HG03521 (cell line): ENCODE measurements at regions not wholly inside any gene's neighbourhood (a gene's known extent, or its start where the extent isn't known, plus 50 kb on each side); places are given as distances from the start of the nearest gene placed in this dataset.
A peak's percentile ranks its signal among the peaks of the same experiment; 100 is the strongest.
"Not testable (repeated sequence)": the region's sequence is repeated elsewhere in the genome, so short reads cannot be mapped to it uniquely, and the experiment has no call there.

Experiments used
- ATAC-seq: cut with Tn5 transposase; IDR thresholded peaks from one replicate; pipeline ENCODE4 v1.9.1; 2021; ENCODE audit warnings: mild to moderate bottlenecking, moderate library complexity; ENCODE audit not compliant: unreplicated experiment

DNA sequence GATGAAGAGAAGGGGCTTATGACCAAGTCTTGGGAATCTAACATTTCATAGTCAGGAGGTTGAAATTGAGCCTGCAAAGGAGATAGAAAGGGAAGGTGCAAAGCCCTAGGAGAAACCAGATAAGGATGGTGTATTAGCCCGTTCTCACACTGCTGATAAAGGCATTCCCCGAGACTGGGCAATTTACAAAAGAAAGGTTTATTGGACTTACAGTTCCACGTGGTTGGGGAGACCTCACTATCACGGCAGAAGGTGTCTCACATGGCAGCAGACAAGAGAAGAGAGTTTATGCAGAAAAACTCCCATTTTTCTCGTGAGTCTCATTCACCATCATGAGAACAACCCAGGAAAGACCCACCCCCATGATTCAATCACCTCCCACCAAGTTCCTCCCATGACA is 129.5 kb upstream of the LNX1 start:
- ATAC-seq, result no peak

DNA sequence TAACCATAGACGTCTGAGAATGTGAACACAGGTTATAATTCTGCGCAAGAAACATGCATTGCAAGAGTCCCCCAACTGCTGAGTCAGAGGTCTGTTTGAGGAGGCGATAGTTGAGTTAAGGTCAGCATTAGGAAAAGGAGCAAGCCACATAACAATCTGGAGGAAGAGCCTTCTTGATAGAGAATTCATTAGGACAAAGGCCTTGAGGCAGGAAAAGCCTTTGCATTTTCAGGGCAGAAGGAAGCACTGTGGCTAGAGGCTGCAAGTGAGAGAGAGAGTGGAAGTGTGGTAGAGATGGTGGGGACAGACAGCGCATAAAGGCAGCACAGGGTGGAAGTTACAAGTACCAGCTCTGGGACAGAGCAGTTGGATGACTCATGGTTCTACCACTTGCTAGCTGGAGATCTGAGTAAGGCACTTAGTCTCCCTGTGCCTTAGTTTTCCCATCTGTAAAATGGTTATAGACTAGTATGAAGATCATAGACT is 125.8 kb upstream of the LNX1 start:
- ATAC-seq, result no peak

DNA sequence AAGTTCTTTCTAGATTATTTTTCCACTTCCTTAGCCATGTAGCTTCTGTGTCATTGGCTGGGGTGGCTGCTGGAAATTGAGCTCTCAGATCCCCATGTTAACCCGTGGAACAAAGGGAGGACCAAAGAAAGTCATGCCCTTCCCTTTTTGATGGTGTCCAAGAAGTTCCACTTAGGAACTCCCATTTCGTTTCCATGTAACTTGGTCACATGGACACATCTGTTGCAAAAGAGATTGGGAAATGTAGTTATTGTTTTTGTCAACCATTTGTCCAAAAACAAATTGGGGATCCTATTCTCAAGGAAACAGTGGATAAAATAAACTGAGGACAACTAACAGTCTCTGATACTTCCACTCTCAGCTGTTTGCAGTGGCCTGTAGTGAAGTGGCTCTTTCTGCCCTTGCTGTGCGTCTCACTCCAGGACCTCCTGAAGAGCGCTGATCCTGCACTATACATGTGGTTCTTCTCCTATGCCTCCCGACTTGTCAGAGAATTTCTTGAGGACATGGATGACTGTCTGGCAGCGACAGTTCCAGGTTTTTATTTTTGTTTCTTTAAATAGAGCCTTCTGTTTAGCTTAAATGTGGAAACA is 125.3 kb upstream of the LNX1 start:
- ATAC-seq, result no peak

DNA sequence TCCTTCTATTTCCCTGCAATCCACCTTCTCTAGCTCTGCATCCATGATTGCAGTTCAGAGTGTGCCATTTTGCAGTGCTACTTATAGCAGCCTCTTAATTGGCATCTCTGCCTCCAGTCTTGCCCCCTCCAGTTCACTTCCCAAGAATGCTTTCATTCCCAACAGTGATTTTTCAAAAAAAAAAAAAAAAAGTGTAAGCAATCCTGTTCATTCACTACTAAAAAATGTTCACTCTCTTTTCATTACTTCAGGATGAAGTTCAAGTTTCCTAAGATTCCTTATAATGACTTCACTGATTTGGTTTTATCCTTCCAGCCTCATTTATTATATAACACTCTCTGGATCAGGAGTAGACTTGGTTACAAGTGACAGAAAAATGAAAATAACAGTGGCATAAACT is 124.7 kb upstream of the LNX1 start:
- ATAC-seq, result no peak

DNA sequence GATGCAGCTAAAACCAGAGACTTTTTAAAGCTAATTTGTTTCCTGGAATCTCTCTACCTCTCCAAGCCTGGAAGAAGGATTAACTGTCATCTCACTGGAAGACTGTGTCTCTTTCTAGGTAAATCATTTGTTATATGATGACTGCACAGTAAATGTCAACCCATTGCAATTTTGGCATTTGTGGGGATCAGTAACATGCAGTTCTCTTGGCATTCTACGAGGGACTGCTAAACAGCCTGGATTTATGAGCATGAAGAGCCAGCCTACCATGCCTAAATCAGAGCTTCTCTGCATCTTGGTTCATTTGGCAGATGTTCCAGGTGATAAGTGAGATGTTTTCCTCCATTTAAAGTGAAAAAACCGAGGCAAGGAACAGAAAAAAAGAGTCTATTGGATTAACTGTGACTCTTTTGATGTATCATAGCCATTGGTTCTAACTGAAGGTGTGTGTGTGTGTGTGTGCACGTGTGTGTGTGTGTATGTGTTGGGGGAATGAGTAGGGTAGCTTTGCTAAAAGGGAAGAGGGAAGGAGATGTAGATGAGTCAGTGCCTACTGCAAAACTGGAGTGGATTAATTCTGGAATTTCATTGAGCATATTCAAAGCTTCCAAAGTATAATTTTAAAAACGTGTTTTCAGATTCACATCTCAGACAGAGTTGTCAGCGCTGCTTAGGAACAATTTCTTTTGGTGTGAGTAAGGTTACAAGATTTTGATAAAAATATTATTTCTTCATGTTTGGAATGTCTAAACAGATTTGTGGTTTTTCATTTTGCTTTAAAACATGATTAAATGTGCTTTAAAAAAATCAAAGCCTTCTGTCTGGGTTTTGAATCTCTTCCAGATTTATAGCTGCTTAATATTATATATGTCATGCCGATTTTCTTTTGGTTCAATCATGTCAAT is 123.2 kb upstream of the LNX1 start:
- ATAC-seq, result no peak

DNA sequence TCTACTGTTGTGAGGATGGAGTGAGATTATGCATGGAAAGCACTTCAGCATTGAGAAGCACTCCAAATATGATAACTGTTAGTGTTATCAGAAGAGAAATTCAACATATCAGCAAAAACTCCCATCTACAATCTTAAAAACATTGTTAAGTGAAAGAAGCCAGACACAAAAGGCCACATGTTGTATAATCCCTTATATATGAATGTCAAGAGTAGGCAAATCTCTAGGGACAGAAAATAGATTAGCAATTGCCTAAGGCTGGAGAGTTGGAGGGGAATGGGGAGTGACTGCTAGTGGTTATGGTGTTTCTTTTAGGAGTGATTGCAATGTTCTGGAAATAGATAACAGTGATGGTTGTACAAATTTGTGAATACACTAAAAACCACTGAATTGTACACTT is 122.5 kb upstream of the LNX1 start:
- no peak for ATAC-seq

DNA sequence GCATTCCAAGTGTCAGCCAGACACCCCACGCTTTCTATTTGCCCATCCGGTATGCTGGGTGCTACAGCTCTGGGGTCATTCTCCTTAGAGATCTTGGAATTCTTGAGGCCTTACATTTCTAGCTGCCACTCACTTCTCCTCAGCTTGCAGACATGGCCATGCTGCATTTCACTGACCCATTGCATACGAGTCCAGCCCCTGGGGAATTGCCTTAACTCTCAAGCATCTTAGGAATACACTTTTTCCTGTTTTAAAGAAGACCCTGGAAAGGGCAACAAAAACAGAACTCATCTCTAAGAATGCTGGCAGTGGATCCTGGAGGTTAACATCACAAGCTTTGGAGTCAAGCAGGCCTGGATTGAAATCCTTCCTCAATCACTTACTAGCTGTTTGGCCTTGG is 122.0 kb upstream of the LNX1 start:
- no peak for ATAC-seq

DNA sequence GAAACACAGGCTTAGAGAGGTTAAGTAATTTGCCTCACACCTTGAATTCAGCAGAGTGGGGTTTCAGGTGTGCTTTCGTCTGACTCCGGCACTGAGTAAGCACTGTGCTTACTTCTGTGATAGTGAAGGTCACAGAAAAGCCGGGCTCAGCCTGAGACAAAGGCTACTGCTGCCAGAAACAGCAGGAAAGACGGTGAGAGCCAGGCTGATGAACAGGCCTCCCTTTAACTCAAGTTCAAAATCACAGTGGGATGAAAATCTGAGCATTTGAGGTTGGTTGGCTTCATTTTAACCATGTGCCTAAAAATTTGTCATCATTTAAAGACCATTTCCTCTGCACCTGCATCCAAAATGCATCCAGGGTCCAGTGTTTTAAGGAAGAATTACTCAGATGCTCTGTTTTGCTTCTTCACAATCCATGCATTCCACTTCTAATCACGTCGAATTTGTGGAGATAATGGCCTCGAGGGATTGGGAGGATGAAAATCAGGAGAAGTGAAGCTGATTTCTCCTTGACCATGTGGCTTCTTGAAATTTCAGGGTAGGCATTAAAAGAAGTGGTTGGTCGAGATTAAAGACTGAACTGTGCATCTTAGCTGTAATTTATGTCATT is 121.2 kb upstream of the LNX1 start:
- ATAC-seq, result no peak

DNA sequence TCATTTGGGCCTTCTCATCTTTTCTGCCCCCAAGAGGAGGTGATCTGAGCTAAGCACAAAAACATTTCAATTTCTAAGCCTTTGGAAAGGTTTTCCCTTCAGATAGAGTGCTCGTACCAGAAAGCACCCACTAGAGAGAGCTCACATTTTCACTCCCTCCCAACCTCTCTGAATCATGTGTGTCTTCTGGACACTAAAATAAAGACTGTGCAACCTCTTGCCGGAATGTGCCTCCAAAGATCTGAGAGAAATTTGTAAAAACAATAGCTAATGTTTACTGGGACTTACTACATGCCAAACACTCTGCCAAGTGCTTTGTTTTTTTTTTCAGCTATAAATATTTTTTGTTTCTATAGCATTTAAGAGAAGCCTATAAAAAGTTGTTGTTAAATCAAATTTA is 120.6 kb upstream of the LNX1 start:
- ATAC-seq, result no peak

DNA sequence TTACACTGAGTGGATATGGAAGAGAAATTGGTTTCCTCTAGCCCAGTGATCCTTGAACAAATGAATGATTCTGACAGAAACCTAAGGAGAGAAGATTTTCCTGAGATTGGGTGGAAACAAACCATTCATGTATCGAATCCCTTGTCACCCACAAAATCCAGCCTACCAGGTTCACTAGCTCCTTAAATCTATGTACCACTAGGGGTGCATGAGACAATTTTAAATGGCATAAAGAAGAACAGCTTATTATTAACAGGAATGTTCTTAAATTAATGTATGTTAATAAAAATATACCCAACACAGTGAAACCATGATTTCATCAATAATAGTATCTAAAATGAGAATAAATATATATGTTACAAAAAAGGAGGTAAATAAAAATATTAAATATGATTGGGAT is 118.4 kb upstream of the LNX1 start:
- ATAC-seq, result no peak

DNA sequence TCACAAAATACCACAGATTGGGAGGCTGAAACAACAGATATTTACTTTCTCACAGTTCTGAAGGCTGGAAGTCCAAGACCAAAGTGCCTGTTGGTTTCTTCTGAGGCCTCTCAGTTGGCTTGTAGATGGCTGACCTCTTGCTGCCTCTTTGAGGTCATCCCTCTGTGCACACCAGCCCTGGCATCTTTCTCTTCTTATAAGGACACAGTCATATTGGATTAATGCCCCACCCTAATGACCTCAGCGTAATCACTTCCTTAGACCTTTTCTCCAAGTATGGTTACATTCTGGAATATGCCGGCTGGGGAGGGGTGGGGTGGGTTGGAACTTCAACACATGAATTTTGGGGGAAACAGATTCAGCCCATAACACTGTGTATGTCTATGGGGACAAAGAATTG is 116.2 kb upstream of the LNX1 start:
- ATAC-seq, result no peak

DNA sequence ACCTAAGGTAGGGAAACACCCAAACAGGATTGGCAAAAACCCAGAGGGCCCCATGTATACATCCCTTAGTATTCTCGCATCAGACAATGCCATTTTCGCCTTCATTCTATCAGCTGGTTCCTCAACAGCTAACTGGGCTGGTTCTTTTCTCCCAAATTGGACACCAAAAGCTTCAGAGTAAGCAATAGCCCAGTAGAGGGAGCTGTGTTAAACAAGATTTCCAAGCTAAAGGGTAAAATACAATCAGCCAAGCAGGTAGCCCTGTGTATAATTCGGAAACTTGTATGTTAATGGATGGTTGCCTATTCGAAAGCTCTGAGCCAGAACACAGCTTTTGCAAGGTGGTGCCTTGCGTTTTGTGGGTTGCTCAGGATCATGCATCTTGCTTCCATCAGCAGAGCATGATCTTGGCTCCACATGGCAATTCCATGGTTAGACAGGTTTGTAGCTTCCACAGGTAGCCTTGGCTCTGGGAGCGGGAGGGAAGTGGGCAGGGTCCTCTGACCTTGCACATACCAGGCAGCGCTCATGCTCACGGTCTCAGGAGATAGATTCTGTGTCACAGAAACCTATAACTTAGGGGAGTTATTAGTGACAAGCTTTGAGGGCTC is 115.2 kb upstream of the LNX1 start:
- ATAC-seq, result no peak

DNA sequence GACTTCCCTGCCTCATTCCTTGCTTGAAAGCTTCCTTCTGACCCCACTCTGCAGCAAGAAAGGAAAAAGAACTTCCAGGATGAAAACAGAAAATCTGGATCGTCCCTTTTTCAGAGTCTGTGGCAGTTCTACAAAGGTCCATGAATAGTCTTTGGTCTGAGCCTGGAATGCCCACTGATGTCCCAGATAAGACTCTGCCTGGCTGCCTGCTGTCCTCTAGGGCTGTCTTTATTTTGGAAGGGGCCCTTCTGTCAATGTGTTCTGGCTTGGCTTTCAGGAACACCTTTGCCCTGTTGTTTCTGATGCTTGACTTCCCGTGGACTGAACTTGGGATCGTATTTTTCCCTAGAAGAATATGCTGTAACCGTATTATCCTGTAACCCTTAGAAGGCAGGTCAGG is 114.7 kb upstream of the LNX1 start:
- no peak for ATAC-seq

DNA sequence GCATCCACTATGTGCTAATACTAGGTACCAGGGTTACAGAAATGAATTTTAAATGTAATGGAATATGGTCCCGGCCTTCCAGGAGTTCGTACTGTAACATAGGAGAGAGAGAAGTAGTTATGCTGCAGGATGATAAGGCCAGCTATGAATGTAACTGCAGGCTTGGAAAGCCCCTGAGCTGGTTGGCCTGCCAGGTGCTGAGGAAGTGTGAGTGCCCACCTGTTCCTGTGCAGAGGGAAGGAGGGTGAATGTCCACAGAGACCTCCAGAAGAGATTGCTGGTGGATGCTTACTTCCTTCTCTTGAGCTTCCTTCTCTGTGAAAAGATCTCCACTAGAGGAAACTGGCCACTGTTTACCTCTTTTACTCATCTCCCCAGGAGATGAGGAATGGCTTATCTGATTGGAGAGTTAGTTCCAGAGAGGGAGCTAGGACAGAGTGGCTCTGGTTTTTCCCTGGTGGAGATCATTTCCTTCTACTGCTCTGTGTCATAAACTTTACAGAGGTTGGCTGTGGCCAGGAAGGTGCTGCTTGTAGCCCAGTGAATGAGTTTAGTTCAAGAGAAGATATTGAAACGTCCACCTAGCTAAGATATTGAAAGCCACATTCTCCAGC is 114.0 kb upstream of the LNX1 start:
- no peak for ATAC-seq

DNA sequence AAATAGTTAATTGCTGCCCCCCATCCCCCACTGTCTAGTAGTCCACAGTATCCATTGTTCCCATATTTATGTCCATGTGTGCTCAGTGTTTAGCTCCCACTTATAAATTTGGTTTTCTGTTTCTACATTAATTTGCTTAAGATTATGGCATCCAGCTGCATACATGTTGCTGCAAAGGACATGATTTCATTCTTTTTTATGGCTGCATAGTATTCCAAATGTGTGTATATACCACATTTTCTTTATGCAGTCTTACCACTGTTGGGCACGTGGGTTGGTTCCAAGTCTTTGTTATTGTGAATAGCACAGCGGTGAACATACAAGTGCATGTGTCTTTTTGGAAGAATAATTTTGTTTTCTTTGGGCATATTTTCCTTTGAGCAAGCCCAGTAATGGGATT is 113.0 kb upstream of the LNX1 start:
- ATAC-seq, result no peak

DNA sequence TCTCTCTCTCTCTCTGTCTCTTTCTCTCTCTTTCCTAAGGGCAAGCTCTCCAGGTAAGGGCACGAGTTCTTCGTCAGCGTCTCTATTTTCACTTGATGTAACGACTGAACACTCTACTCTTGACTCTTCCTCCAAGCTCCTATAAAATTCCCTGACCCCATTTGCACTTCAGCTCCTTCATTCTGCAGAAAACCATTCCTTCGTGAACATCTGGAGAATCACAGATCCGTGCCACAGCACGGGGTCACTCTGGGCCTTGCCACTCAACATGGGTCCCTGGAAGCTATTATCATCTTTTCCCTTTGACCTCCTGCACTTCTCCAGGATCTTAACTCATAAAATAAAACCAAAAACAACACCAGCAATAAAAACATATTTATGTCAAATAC is 112.0 kb upstream of the LNX1 start:
- ATAC-seq, result no peak

DNA sequence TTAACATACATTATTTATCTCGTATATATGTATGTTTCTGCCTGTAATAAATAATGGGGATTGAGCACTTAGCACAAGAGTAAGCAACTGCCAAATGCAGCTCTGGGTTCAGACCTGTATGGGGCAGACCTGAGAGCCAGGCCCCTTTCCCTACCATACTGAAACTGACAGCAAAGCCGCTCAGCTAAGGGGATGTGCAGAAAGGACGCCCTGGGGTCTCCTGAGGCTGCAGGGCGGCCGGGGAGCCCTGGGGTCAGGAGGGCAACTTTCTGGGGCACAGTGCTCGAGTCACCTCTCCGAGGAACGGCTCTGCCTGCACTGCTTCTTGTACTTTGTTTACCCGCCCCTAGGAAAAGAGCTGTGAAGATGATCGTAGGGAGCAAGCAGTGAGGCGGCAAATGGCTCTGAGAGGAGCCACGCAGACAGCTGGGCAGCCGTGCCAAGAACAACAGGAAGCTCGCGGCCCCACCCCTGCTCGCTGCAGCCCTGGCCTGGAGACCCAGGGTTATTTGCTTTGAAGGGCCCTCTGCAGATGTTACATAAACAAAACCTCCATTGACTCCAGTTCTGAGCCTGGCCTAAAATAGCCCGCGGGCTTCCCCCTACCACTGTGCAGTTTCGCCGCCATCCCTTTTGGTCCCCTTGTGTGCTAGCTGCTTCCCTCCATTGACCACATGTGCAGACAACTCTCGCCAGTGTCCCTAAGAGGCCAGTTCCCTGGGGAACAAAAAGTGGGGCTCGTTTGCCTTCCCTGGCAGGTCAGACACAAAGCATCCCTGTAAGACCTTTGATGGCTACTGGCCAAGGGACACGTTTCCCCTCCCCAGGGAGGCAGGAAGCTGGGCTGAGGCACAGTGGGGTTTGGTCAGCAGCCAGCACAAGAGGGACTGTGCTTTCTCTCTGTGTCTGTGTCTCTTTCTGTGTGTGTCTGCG is 111.3 kb upstream of the LNX1 start:
- peak; percentile 67 for ATAC-seq

DNA sequence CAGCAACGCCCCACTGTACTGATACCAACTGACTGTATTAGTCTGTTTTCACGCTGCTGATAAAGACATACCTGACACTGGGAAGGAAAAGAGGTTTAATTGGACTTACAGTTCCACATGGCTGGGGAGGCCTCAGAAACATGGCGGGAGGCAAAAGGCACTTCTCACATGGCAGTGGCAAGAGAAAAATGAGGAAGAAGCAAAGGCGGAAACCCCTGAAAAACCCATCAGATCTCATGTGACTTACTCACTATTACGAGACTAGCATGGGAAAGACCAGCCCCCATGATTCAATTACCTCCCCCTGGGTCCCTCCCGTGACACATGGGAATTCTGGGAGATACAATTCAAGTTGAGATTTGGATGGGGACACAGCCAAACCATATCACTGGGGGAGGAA is 110.0 kb upstream of the LNX1 start:
- not testable (repeated sequence) for ATAC-seq

DNA sequence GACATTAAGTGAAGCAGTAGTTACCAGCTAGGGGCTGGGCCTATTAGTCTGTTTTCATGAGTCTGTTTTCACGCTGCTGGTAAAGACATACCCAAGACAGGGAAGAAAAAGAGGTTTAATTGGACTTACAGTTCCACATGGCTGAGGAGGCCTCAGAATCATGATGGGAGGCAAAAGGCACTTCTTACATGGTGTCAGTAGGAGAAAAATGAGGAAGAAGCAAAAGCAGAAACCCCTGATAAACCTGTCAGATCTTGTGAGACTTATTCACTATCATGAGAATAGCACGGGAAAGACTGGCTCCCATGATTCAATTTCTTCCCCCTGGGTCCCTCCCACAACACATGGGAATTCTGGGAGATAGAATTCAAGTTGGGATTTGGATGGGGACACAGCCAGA is 108.0 kb upstream of the LNX1 start:
- not testable (repeated sequence) for ATAC-seq

DNA sequence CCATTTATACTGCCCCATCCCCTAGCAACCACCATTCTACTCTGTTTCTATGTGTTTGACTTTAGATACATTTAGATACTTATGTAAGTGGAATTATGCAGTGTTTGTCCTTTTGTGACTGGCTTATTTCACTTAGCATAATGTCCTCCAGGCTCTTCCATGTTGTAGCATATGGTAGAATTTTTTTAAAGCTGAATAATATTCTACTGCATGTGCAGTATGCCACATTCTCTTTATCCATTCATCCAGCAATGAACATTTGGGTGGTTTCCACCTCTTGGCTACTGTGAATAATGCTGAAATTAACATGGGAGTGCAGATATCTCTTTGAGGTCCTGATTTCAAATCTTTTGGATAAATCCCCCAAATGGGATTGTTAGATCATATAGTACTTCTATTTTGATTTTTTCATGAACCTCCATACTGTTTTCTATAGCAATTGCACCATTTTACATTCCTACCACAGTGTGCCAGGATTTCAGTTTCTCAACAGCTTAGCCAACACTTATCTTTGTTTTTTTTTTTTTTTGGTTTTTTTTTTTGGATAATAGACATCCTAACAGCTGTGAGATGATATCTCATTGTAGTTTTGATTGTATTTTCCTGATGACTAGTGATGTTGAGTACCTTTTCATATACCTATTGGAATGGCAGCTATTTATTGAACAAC is 105.9 kb upstream of the LNX1 start:
- ATAC-seq, result no peak
